ENCODE measurements at regions not wholly inside any gene's neighbourhood (a gene's known extent, or its start where the extent isn't known, plus 50 kb on each side); places are given as distances from the start of the nearest gene placed in this dataset.
"Not testable (repeated sequence)": the region's sequence is repeated elsewhere in the genome, so short reads cannot be mapped to it uniquely, and the experiment has no call there.

DNA sequence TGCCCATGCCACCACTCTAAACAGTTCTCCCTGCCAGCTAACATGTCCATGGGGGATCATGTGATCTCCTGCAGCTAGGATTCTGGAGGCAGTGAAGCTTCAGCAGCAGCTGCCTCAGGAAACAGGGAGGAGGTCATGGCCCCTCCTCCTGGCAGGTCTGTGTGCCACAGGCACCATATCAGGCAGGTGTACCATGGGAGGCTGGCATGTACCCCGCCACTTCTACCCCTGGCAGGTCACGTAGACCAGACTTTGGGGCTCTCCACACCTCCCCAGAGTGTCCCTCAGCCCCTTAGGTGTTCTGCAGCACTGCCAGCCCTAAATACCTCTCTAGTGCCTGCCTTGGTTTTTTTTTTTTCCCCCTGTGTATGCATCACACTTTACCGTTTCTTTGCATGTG is 110.5 kb upstream of the FAM47C start:
- Histone ChIP-seq H3K36me3 (ENCODE audit: control insufficient read depth in 2 of 2, extremely low read depth in 1 of 2, insufficient read depth in 2 of 2, low read length in 2 of 2) (no peaks in the 10 kb centered on the region), H4K20me1 (ENCODE audit: control insufficient read depth, extremely low read depth, insufficient read depth, low read length) (no peaks in the 10 kb centered on the region), H3K9me1 (ENCODE audit: control insufficient read depth, extremely low read depth, insufficient read depth, low read length) (no peaks in the 10 kb centered on the region), H3K27ac (ENCODE audit: control insufficient read depth, insufficient read depth, low read length) (no peak overlapping the region), H3K27me3 (ENCODE audit: control insufficient read depth, extremely low read depth, insufficient read depth, low read length) (no peaks in the 10 kb centered on the region), H3K4me1 (ENCODE audit: control insufficient read depth, extremely low read depth, insufficient read depth, low read length) (no peaks in the 10 kb centered on the region), H3K9ac (ENCODE audit: control insufficient read depth, extremely low read depth, insufficient read depth, low read length) (no peak overlapping the region), H2AFZ (ENCODE audit: control insufficient read depth, low read length) (no peak overlapping the region), H3K4me2 (ENCODE audit: control insufficient read depth, extremely low read depth, insufficient read depth, low read depth, low read length) (no peak overlapping the region), H3K9me3 (ENCODE audit: control insufficient read depth, low read depth, low read length) (no peaks in the 10 kb centered on the region), H3K79me2 (ENCODE audit: control insufficient read depth, insufficient read depth, low read length) (no peaks in the 10 kb centered on the region), H3K4me3 (ENCODE audit: control insufficient read depth in 2 of 3, extremely low read depth in 1 of 3, insufficient read depth in 2 of 3, low read depth in 1 of 3, low read length in 3 of 3) (no peak overlapping the region)
- TF ChIP-seq, protein P1, sequence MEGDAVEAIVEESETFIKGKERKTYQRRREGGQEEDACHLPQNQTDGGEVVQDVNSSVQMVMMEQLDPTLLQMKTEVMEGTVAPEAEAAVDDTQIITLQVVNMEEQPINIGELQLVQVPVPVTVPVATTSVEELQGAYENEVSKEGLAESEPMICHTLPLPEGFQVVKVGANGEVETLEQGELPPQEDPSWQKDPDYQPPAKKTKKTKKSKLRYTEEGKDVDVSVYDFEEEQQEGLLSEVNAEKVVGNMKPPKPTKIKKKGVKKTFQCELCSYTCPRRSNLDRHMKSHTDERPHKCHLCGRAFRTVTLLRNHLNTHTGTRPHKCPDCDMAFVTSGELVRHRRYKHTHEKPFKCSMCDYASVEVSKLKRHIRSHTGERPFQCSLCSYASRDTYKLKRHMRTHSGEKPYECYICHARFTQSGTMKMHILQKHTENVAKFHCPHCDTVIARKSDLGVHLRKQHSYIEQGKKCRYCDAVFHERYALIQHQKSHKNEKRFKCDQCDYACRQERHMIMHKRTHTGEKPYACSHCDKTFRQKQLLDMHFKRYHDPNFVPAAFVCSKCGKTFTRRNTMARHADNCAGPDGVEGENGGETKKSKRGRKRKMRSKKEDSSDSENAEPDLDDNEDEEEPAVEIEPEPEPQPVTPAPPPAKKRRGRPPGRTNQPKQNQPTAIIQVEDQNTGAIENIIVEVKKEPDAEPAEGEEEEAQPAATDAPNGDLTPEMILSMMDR (optimal IDR thresholded peaks at IDR 0.05 in 1 of 3, IDR thresholded peaks at IDR 0.05 in 1 of 3, conservative IDR thresholded peaks at IDR 0.05 in 1 of 3; ENCODE audit: extremely low read depth in 1 of 3, insufficient read depth in 2 of 3, low read length in 3 of 3): no peak
- no peak for TF ChIP-seq EZH2 (IDR thresholded peaks at IDR 0.05; ENCODE audit: low read length)
- FAIRE-seq: no peak
- no peak for DNase-seq (ENCODE audit: low read depth, low spot score)
- dilution Hi-C loops (cut with MboI; ENCODE audit: extremely low pct_ligation_motif_present, low sequenced_read_pairs): no loop called here

DNA sequence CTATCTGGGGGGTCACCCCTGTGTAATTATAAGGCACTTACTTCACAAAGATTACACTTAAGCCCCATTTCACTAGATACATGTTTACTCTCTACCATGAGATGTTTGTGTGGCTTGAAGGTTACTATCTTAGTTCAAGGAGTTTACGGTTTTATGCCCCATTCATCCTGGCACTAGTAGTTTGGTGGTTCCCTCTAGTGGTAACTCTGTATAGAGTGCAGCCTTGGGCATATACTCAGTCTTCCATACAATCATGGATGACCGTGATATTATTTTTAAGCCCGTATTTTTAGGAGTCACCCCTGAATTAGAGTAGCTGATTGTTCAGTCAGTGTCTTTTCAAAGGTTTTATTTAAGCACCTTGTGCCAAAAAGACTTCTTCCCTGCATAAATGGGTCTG is 109.9 kb upstream of the FAM47C start:
- Histone ChIP-seq H4K20me1 (ENCODE audit: control insufficient read depth, extremely low read depth, insufficient read depth, low read length) (no peaks in the 10 kb centered on the region), H3K27ac (ENCODE audit: control insufficient read depth, insufficient read depth, low read length) (no peak overlapping the region), H3K4me3 (ENCODE audit: control insufficient read depth in 2 of 3, extremely low read depth in 1 of 3, insufficient read depth in 2 of 3, low read depth in 1 of 3, low read length in 3 of 3) (no peak overlapping the region), H3K79me2 (ENCODE audit: control insufficient read depth, insufficient read depth, low read length) (no peaks in the 10 kb centered on the region), H3K27me3 (ENCODE audit: control insufficient read depth, extremely low read depth, insufficient read depth, low read length) (no peaks in the 10 kb centered on the region), H3K4me2 (ENCODE audit: control insufficient read depth, extremely low read depth, insufficient read depth, low read depth, low read length) (no peak overlapping the region), H3K9me1 (ENCODE audit: control insufficient read depth, extremely low read depth, insufficient read depth, low read length) (no peaks in the 10 kb centered on the region), H3K9ac (ENCODE audit: control insufficient read depth, extremely low read depth, insufficient read depth, low read length) (no peak overlapping the region), H2AFZ (ENCODE audit: control insufficient read depth, low read length) (no peak overlapping the region), H3K4me1 (ENCODE audit: control insufficient read depth, extremely low read depth, insufficient read depth, low read length) (no peaks in the 10 kb centered on the region), H3K9me3 (ENCODE audit: control insufficient read depth, low read depth, low read length) (no peaks in the 10 kb centered on the region), H3K36me3 (ENCODE audit: control insufficient read depth in 2 of 2, extremely low read depth in 1 of 2, insufficient read depth in 2 of 2, low read length in 2 of 2) (no peaks in the 10 kb centered on the region)
- FAIRE-seq (no peak), DNase-seq (ENCODE audit: low read depth, low spot score) (no peak)
- TF ChIP-seq, protein P1 (optimal IDR thresholded peaks at IDR 0.05 in 1 of 3, IDR thresholded peaks at IDR 0.05 in 1 of 3, conservative IDR thresholded peaks at IDR 0.05 in 1 of 3; ENCODE audit: extremely low read depth in 1 of 3, insufficient read depth in 2 of 3, low read length in 3 of 3): peak; percentile 34 to 44 (median 43)
- no peak for TF ChIP-seq EZH2 (IDR thresholded peaks at IDR 0.05; ENCODE audit: low read length)
- dilution Hi-C loops (cut with MboI; ENCODE audit: extremely low pct_ligation_motif_present, low sequenced_read_pairs): no loop called here

DNA sequence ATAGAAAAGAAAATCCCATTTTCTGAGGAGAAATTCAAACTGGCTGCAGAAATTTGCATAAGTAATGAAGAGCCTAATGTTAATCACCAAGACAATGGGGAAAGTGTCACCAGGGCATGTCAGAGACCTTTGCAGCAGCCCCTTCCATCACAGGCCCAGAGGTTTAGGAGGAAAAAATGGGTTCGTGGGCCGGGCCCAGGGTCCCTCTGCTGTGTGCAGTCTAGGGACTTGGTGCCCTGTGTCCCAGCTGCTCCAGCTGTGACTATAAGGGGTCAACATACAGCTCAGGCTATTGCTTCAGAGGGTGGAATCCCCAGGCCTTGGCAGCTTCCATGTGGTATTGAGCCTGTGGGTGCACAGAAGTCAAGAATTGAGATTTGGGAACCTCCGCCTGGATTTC is 103.6 kb upstream of the FAM47C start:
- FAIRE-seq; H3K4me3 ChIP-seq (ENCODE audit: control insufficient read depth in 2 of 3, extremely low read depth in 1 of 3, insufficient read depth in 2 of 3, low read depth in 1 of 3, low read length in 3 of 3); DNase-seq (ENCODE audit: low read depth, low spot score); H3K79me2 ChIP-seq (ENCODE audit: control insufficient read depth, insufficient read depth, low read length); H3K27me3 ChIP-seq (ENCODE audit: control insufficient read depth, extremely low read depth, insufficient read depth, low read length); H3K9me1 ChIP-seq (ENCODE audit: control insufficient read depth, extremely low read depth, insufficient read depth, low read length); H3K9ac ChIP-seq (ENCODE audit: control insufficient read depth, extremely low read depth, insufficient read depth, low read length); H3K9me3 ChIP-seq (ENCODE audit: control insufficient read depth, low read depth, low read length); H3K4me1 ChIP-seq (ENCODE audit: control insufficient read depth, extremely low read depth, insufficient read depth, low read length); H4K20me1 ChIP-seq (ENCODE audit: control insufficient read depth, extremely low read depth, insufficient read depth, low read length); H2AFZ ChIP-seq (ENCODE audit: control insufficient read depth, low read length); H3K27ac ChIP-seq (ENCODE audit: control insufficient read depth, insufficient read depth, low read length); dilution Hi-C loops (cut with MboI; ENCODE audit: extremely low pct_ligation_motif_present, low sequenced_read_pairs); H3K36me3 ChIP-seq (ENCODE audit: control insufficient read depth in 2 of 2, extremely low read depth in 1 of 2, insufficient read depth in 2 of 2, low read length in 2 of 2); H3K4me2 ChIP-seq (ENCODE audit: control insufficient read depth, extremely low read depth, insufficient read depth, low read depth, low read length): not testable (repeated sequence)
